ENCODE measurements at regions not wholly inside any gene's neighbourhood (a gene's known extent, or its start where the extent isn't known, plus 50 kb on each side); places are given as distances from the start of the nearest gene placed in this dataset.

GRCh38 chrX:55867181-55867651 is 149.7 kb downstream of the RRAGB start (continued):
- TF ChIP-seq, protein P1, sequence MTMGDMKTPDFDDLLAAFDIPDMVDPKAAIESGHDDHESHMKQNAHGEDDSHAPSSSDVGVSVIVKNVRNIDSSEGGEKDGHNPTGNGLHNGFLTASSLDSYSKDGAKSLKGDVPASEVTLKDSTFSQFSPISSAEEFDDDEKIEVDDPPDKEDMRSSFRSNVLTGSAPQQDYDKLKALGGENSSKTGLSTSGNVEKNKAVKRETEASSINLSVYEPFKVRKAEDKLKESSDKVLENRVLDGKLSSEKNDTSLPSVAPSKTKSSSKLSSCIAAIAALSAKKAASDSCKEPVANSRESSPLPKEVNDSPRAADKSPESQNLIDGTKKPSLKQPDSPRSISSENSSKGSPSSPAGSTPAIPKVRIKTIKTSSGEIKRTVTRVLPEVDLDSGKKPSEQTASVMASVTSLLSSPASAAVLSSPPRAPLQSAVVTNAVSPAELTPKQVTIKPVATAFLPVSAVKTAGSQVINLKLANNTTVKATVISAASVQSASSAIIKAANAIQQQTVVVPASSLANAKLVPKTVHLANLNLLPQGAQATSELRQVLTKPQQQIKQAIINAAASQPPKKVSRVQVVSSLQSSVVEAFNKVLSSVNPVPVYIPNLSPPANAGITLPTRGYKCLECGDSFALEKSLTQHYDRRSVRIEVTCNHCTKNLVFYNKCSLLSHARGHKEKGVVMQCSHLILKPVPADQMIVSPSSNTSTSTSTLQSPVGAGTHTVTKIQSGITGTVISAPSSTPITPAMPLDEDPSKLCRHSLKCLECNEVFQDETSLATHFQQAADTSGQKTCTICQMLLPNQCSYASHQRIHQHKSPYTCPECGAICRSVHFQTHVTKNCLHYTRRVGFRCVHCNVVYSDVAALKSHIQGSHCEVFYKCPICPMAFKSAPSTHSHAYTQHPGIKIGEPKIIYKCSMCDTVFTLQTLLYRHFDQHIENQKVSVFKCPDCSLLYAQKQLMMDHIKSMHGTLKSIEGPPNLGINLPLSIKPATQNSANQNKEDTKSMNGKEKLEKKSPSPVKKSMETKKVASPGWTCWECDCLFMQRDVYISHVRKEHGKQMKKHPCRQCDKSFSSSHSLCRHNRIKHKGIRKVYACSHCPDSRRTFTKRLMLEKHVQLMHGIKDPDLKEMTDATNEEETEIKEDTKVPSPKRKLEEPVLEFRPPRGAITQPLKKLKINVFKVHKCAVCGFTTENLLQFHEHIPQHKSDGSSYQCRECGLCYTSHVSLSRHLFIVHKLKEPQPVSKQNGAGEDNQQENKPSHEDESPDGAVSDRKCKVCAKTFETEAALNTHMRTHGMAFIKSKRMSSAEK (CRISPR knock-in tag; IDR thresholded peaks at IDR 0.05; ENCODE audit: borderline replicate concordance), result no peak
- TF ChIP-seq MYBL2 (CRISPR knock-in tag; IDR thresholded peaks at IDR 0.05), result no peak
- no peak for TF ChIP-seq ZNF121 (CRISPR knock-in tag; IDR thresholded peaks at IDR 0.05)
- TF ChIP-seq, protein P2, sequence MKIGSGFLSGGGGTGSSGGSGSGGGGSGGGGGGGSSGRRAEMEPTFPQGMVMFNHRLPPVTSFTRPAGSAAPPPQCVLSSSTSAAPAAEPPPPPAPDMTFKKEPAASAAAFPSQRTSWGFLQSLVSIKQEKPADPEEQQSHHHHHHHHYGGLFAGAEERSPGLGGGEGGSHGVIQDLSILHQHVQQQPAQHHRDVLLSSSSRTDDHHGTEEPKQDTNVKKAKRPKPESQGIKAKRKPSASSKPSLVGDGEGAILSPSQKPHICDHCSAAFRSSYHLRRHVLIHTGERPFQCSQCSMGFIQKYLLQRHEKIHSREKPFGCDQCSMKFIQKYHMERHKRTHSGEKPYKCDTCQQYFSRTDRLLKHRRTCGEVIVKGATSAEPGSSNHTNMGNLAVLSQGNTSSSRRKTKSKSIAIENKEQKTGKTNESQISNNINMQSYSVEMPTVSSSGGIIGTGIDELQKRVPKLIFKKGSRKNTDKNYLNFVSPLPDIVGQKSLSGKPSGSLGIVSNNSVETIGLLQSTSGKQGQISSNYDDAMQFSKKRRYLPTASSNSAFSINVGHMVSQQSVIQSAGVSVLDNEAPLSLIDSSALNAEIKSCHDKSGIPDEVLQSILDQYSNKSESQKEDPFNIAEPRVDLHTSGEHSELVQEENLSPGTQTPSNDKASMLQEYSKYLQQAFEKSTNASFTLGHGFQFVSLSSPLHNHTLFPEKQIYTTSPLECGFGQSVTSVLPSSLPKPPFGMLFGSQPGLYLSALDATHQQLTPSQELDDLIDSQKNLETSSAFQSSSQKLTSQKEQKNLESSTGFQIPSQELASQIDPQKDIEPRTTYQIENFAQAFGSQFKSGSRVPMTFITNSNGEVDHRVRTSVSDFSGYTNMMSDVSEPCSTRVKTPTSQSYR (CRISPR knock-in tag; IDR thresholded peaks at IDR 0.05), result no peak
- TF ChIP-seq IRF2 (CRISPR knock-in tag; IDR thresholded peaks at IDR 0.05; ENCODE audit: borderline replicate concordance, low read depth), result no peak

DNA sequence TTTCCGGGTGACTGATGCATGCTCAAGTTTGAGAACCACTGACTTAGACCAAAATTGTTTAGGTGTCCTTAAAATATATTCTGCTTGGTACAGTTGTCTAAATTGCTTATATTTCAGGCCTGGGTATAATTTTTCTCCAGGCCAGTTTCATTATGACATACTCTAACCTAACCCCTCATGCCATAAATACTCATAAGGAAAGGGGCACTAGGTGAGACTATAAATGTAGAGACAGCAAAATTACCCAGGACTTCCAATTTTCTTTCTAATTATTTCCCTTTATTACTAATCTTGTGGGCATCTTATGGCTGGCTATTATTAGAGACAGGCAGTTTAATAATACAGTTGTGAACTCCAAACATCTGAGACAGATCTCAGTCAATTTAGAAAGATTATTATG is 150.2 kb downstream of the RRAGB start:
- DNase-seq (ENCODE audit: low spot score) (no peak), ATAC-seq (no peak)
- ChIA-PET CTCF (no interaction called here), POLR2A (no interaction called here)
- TF ChIP-seq, protein P3, sequence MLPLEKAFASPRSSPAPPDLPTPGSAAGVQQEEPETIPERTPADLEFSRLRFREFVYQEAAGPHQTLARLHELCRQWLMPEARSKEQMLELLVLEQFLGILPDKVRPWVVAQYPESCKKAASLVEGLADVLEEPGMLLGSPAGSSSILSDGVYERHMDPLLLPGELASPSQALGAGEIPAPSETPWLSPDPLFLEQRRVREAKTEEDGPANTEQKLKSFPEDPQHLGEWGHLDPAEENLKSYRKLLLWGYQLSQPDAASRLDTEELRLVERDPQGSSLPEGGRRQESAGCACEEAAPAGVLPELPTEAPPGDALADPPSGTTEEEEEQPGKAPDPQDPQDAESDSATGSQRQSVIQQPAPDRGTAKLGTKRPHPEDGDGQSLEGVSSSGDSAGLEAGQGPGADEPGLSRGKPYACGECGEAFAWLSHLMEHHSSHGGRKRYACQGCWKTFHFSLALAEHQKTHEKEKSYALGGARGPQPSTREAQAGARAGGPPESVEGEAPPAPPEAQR (CRISPR knock-in tag; IDR thresholded peaks at IDR 0.05), result no peak
- TF ChIP-seq TEAD1 (CRISPR knock-in tag; IDR thresholded peaks at IDR 0.05) (no peak), STAT6 (CRISPR knock-in tag; conservative IDR thresholded peaks at IDR 0.05; ENCODE audit: low read depth) (no peak), JAZF1 (CRISPR knock-in tag; IDR thresholded peaks at IDR 0.05) (no peak), GABPB1 (CRISPR knock-in tag; IDR thresholded peaks at IDR 0.05) (no peak), FOXP1 (CRISPR knock-in tag; IDR thresholded peaks at IDR 0.05; ENCODE audit: borderline replicate concordance) (no peak)
- peaks cover 41% of the 10 kb centered on the region for H3K4me1 Mint-ChIP-seq
- peaks cover 15% of the 10 kb centered on the region for H3K27me3 Mint-ChIP-seq (ENCODE audit: low read depth)
- H3K9me3 Mint-ChIP-seq, result peaks cover 9% of the 10 kb centered on the region
- no peaks in the 10 kb centered on the region for H3K36me3 Mint-ChIP-seq
- no peak overlapping the region for H3K27ac Mint-ChIP-seq
- H3K4me3 Mint-ChIP-seq, result no peak overlapping the region

- ChIA-PET CTCF (no interaction called here), POLR2A (no interaction called here)
- peaks cover 47% of the 10 kb centered on the region for H3K27me3 Mint-ChIP-seq (ENCODE audit: low read depth)
- TF ChIP-seq, protein P4, sequence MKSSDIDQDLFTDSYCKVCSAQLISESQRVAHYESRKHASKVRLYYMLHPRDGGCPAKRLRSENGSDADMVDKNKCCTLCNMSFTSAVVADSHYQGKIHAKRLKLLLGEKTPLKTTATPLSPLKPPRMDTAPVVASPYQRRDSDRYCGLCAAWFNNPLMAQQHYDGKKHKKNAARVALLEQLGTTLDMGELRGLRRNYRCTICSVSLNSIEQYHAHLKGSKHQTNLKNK (CRISPR knock-in tag; IDR thresholded peaks at IDR 0.05), result no peak
- TF ChIP-seq TP53 (CRISPR knock-in tag; IDR thresholded peaks at IDR 0.05) (no peak), TEAD1 (CRISPR knock-in tag; IDR thresholded peaks at IDR 0.05) (no peak), IRF2 (CRISPR knock-in tag; IDR thresholded peaks at IDR 0.05; ENCODE audit: borderline replicate concordance, low read depth) (no peak), JUN (CRISPR knock-in tag; IDR thresholded peaks at IDR 0.05) (no peak), ELF4 (CRISPR knock-in tag; IDR thresholded peaks at IDR 0.05; ENCODE audit: low read depth) (no peak), ZNF232 (CRISPR knock-in tag; IDR thresholded peaks at IDR 0.05) (no peak), CDX4 (CRISPR knock-in tag; IDR thresholded peaks at IDR 0.05; ENCODE audit: borderline replicate concordance) (no peak)
- TF ChIP-seq, protein P5, sequence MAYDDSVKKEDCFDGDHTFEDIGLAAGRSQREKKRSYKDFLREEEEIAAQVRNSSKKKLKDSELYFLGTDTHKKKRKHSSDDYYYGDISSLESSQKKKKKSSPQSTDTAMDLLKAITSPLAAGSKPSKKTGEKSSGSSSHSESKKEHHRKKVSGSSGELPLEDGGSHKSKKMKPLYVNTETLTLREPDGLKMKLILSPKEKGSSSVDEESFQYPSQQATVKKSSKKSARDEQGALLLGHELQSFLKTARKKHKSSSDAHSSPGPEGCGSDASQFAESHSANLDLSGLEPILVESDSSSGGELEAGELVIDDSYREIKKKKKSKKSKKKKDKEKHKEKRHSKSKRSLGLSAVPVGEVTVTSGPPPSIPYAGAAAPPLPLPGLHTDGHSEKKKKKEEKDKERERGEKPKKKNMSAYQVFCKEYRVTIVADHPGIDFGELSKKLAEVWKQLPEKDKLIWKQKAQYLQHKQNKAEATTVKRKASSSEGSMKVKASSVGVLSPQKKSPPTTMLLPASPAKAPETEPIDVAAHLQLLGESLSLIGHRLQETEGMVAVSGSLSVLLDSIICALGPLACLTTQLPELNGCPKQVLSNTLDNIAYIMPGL (CRISPR knock-in tag; IDR thresholded peaks at IDR 0.05), result no peak
- TF ChIP-seq, protein P6, sequence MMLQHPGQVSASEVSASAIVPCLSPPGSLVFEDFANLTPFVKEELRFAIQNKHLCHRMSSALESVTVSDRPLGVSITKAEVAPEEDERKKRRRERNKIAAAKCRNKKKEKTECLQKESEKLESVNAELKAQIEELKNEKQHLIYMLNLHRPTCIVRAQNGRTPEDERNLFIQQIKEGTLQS (CRISPR knock-in tag; conservative IDR thresholded peaks at IDR 0.05), result no peak
These were observed 157.3 kb downstream of the RRAGB start for GRCh38 chrX:55874807-55875206.

More at GRCh38 chrX:55874807-55875206, 157.3 kb downstream of the RRAGB start:
- no peaks in the 10 kb centered on the region for H3K36me3 Mint-ChIP-seq
- H3K27ac Mint-ChIP-seq, result no peak overlapping the region
- H3K4me1 Mint-ChIP-seq, result peaks cover 18% of the 10 kb centered on the region
- no peak overlapping the region for H3K4me3 Mint-ChIP-seq
- peaks cover 12% of the 10 kb centered on the region for H3K9me3 Mint-ChIP-seq
- ATAC-seq (no peak), DNase-seq (ENCODE audit: low spot score) (no peak)
